ENCODE measurements at regions not wholly inside any gene's neighbourhood (a gene's known extent, or its start where the extent isn't known, plus 50 kb on each side); places are given as distances from the start of the nearest gene placed in this dataset.

GRCh38 chr4:38317041-38317674 is 346.8 kb upstream of the KLF3 start (continued):
- TF ChIP-seq PHB (CRISPR knock-in tag; IDR thresholded peaks at IDR 0.05) (no peak), ZNF668 (CRISPR knock-in tag; IDR thresholded peaks at IDR 0.05) (peak; percentile 96), FOXP1 (CRISPR knock-in tag; IDR thresholded peaks at IDR 0.05) (no peak), ZNF639 (CRISPR knock-in tag; conservative IDR thresholded peaks at IDR 0.05 in 1 of 2, IDR thresholded peaks at IDR 0.05 in 1 of 2) (peak in 1 of 2 experiments; percentile 71; a peak in 2 of 4 replicates), RB1 (IDR thresholded peaks at IDR 0.05; ENCODE audit: low read depth) (no peak), ZNF23 (CRISPR knock-in tag; IDR thresholded peaks at IDR 0.05) (no peak), TSHZ1 (CRISPR knock-in tag; IDR thresholded peaks at IDR 0.05) (peak; percentile 82), ZNF785 (CRISPR knock-in tag; IDR thresholded peaks at IDR 0.05) (no peak), SRSF7 (optimal IDR thresholded peaks at IDR 0.05; ENCODE audit: low read depth, low read length) (no peak), KLF1 (tag; IDR thresholded peaks at IDR 0.05) (no peak), JUN (IDR thresholded peaks at IDR 0.05; ENCODE audit: borderline replicate concordance, low read depth, low read length) (no peak), JUN (CRISPR knock-in tag; IDR thresholded peaks at IDR 0.05; ENCODE audit: borderline replicate concordance) (no peak), AFF4 (CRISPR knock-in tag; IDR thresholded peaks at IDR 0.05) (no peak), ZZZ3 (IDR thresholded peaks at IDR 0.05) (no peak), ZBTB8A (IDR thresholded peaks at IDR 0.05; ENCODE audit: partially characterized antibody) (no peak), NR1H2 (CRISPR knock-in tag; IDR thresholded peaks at IDR 0.05) (no peak), ZNF717 (CRISPR knock-in tag; IDR thresholded peaks at IDR 0.05) (no peak), ZBTB2 (IDR thresholded peaks at IDR 0.05) (no peak), ZNF197 (CRISPR knock-in tag; IDR thresholded peaks at IDR 0.05; ENCODE audit: low read depth) (peak; percentile 71; the same call in 1 of the 2 replicates), BDP1 (IDR thresholded peaks at IDR 0.05; ENCODE audit: insufficient read depth, insufficient read length) (no peak)

Measured in K562 (cell line).